ENCODE measurements at regions not wholly inside any gene's neighbourhood (a gene's known extent, or its start where the extent isn't known, plus 50 kb on each side); places are given as distances from the start of the nearest gene placed in this dataset.

GRCh38 chr9:106758911-106759310 is 104.1 kb upstream of the ZNF462 start:
- no peak for TF ChIP-seq CTCF (IDR thresholded peaks at IDR 0.05)
- no peak for TF ChIP-seq POLR2A (IDR thresholded peaks at IDR 0.05)

All from heart left ventricle (tissue), 13 donors.